ENCODE measurements at regions not wholly inside any gene's neighbourhood (a gene's known extent, or its start where the extent isn't known, plus 50 kb on each side); places are given as distances from the start of the nearest gene placed in this dataset.

GRCh38 chr13:76715621-76716020, 170.6 kb downstream of the KCTD12 start:
- TF ChIP-seq CTCF (conservative IDR thresholded peaks at IDR 0.05), result no peak
- TF ChIP-seq EZH2 (IDR thresholded peaks at IDR 0.05; ENCODE audit: low read depth), result no peak
